ENCODE measurements at regions not wholly inside any gene's neighbourhood (a gene's known extent, or its start where the extent isn't known, plus 50 kb on each side); places are given as distances from the start of the nearest gene placed in this dataset.

- DNase-seq (ENCODE audit: low read depth): no peak
- no peak overlapping the region for H3K4me3 ChIP-seq (ENCODE audit: low read depth, low read length)
- no peak for TF ChIP-seq CTCF (conservative IDR thresholded peaks at IDR 0.05; ENCODE audit: low read depth, low read length)
These were observed 940.3 kb upstream of the LCORL start for GRCh38 chr4:18961879-18962278.

DNA sequence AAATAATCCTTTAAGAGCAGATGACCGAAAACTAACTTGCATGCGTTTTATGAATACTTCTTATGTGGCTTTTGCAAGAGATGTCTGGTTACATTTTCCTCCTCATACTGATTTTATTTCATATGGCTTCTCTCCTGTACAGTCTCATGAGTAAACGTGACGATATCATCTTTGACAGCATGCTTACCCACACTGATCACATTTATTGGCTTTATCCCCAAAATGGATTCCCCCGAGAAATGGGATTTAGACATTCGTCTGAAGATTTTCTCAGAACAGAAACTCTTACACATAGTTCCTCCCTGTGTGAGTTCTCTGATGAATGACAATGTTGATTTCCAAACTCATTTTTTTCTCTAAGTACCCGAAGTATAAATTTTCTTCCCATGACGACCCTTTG is 939.7 kb upstream of the LCORL start:
- DNase-seq (ENCODE audit: low read depth): no peak
- no peak for TF ChIP-seq CTCF (conservative IDR thresholded peaks at IDR 0.05; ENCODE audit: low read depth, low read length)
- H3K4me3 ChIP-seq (ENCODE audit: low read depth, low read length): no peak overlapping the region

- DNase-seq (ENCODE audit: low read depth): no peak
- no peak overlapping the region for H3K4me3 ChIP-seq (ENCODE audit: low read depth, low read length)
- TF ChIP-seq CTCF (conservative IDR thresholded peaks at IDR 0.05; ENCODE audit: low read depth, low read length): no peak
These were observed 936.2 kb upstream of the LCORL start for GRCh38 chr4:18957716-18958115.

DNA sequence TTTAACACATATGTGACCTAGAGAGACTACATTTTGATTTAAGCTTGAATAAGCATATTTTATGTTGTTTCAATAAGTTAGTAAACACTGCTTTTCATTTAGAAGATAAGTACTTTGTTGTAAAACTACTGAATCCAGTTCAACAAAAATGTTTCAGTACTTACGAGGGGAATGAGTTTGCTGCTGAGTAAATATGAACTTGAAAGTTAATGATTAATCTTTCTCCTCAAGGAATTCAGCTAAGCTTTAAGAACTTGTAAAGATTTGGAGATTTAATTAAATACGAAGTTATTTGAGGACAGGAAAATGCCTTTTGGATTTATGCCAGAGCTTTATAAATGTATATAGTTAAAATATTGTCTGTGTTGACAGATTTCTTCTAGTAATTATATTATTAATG is 933.0 kb upstream of the LCORL start:
- TF ChIP-seq CTCF (conservative IDR thresholded peaks at IDR 0.05; ENCODE audit: low read depth, low read length): no peak
- no peak overlapping the region for H3K4me3 ChIP-seq (ENCODE audit: low read depth, low read length)
- no peak for DNase-seq (ENCODE audit: low read depth)

DNA sequence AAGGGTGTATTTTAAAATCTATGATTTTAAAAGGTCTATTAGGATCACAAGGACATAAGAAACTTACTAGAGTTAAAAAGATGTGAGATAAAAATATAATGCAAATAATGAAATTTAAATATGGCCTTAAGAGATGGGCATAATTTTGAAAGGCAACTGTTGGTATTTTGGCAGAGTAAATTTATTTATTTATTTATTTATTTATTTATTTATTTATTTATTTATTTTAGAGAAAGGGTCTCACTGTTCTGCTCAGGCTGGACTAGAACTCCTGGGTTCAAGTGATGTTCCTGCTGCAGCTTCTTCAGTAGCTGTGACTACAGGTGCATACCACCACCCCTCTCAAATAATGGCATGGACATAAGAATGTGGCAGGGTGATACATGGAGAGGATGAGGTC is 932.1 kb upstream of the LCORL start:
- TF ChIP-seq CTCF (conservative IDR thresholded peaks at IDR 0.05; ENCODE audit: low read depth, low read length): no peak
- no peak for DNase-seq (ENCODE audit: low read depth)
- no peak overlapping the region for H3K4me3 ChIP-seq (ENCODE audit: low read depth, low read length)

- H3K4me3 ChIP-seq (ENCODE audit: low read depth, low read length): no peak overlapping the region
- no peak for TF ChIP-seq CTCF (conservative IDR thresholded peaks at IDR 0.05; ENCODE audit: low read depth, low read length)
- DNase-seq (ENCODE audit: low read depth): no peak
These were observed 923.9 kb upstream of the LCORL start for GRCh38 chr4:18945464-18945863.

DNA sequence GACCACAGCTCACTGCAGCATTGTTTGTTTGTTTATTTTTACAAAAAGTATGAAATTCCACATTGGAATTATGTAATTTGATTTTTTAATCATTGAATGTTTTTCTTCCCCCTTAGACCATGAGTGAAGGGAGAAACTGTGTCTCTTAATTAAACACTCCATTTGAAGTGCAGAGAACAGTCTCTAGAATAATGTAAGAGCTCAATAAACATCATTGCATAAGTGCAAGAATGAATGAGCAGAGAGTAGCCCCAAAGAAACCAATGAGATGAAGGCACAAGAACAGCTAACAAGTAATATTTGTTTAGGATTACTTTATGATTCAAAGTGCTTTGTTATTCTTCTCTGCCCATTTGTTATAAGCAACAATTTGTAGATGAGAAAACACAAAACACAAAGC is 921.3 kb upstream of the LCORL start:
- DNase-seq (ENCODE audit: low read depth): no peak
- TF ChIP-seq CTCF (conservative IDR thresholded peaks at IDR 0.05; ENCODE audit: low read depth, low read length): no peak
- no peak overlapping the region for H3K4me3 ChIP-seq (ENCODE audit: low read depth, low read length)

Measured in choroid plexus epithelial cell (primary cell).